Astrocyte (in vitro differentiated cells and primary cell): ENCODE measurements at regions not wholly inside any gene's neighbourhood (a gene's known extent, or its start where the extent isn't known, plus 50 kb on each side); places are given as distances from the start of the nearest gene placed in this dataset.

Experiments used
- DNase-seq: peaks from one replicate; pipeline ENCODE4 v3.0.0-alpha.2; 2010; ENCODE audit warnings: low read depth
- FAIRE-seq: peaks from 2 replicates; lab custom pipeline; 2011; peaks lifted over from hg19 to GRCh38; lab: Jason Lieb, UNC
- H2AFZ ChIP-seq: 2 replicates; pipeline ENCODE4 v1.6.0; 2012; ENCODE audit warnings: low read depth, low read length, inconsistent platforms
- H3K27ac ChIP-seq: 2 replicates; pipeline ENCODE4 v1.5.1; 2011; ENCODE audit warnings: low read depth, low read length, inconsistent platforms
- H3K27me3 ChIP-seq: 2 replicates; pipeline ENCODE4 v1.6.0; 2011; ENCODE audit warnings: low read length, inconsistent platforms; ENCODE audit not compliant: insufficient read depth
- H3K36me3 ChIP-seq: 2 replicates; pipeline ENCODE4 v1.5.1; 2011; ENCODE audit warnings: low read length, inconsistent platforms; ENCODE audit not compliant: insufficient read depth
- H3K4me1 ChIP-seq: 2 replicates; pipeline ENCODE4 v1.5.1; 2011; ENCODE audit warnings: low read length, inconsistent platforms; ENCODE audit not compliant: insufficient read depth
- H3K4me2 ChIP-seq: 2 replicates; pipeline ENCODE4 v1.6.0; 2012; ENCODE audit warnings: low read length, inconsistent platforms
- H3K4me3 ChIP-seq: 2 replicates; pipeline ENCODE4 v1.5.1; 2011; ENCODE audit warnings: low read depth, mild to moderate bottlenecking, low read length, inconsistent platforms; ENCODE audit not compliant: insufficient read depth
- H3K79me2 ChIP-seq: 2 replicates; pipeline ENCODE4 v1.6.0; 2012; ENCODE audit warnings: mild to moderate bottlenecking, low read length, inconsistent platforms; ENCODE audit not compliant: insufficient read depth
- H3K9ac ChIP-seq: 2 replicates; pipeline ENCODE4 v1.6.0; 2012; ENCODE audit warnings: mild to moderate bottlenecking, low read length, inconsistent platforms
- H3K9me3 ChIP-seq: 2 replicates; pipeline ENCODE4 v1.5.1; 2012; ENCODE audit warnings: low read depth, mild to moderate bottlenecking, low read length, inconsistent platforms; ENCODE audit not compliant: insufficient read depth
- H4K20me1 ChIP-seq: 2 replicates; pipeline ENCODE4 v1.6.0; 2012; ENCODE audit warnings: low read length, inconsistent platforms; ENCODE audit not compliant: insufficient read depth
- H3K27ac Mint-ChIP-seq: one replicate; pipeline ENCODE4 v1.8.0; 2021; ENCODE audit warnings: mild to moderate bottlenecking, mixed read lengths; ENCODE audit not compliant: unreplicated experiment
- H3K27me3 Mint-ChIP-seq: one replicate; pipeline ENCODE4 v1.8.0; 2021; ENCODE audit warnings: low read depth, mixed read lengths; ENCODE audit not compliant: unreplicated experiment
- H3K36me3 Mint-ChIP-seq: one replicate; pipeline ENCODE4 v1.8.0; 2021; ENCODE audit warnings: low read depth, mixed read lengths; ENCODE audit not compliant: unreplicated experiment
- H3K4me1 Mint-ChIP-seq: one replicate; pipeline ENCODE4 v1.8.0; 2021; ENCODE audit warnings: low read depth, mixed read lengths; ENCODE audit not compliant: unreplicated experiment
- H3K4me3 Mint-ChIP-seq: one replicate; pipeline ENCODE4 v1.8.0; 2021; ENCODE audit warnings: mild to moderate bottlenecking, moderate library complexity, mixed read lengths; ENCODE audit not compliant: unreplicated experiment
- H3K9me3 Mint-ChIP-seq: one replicate; pipeline ENCODE4 v1.8.0; 2021; ENCODE audit warnings: mild to moderate bottlenecking, mixed read lengths; ENCODE audit not compliant: unreplicated experiment
- EZH2 ChIP-seq: IDR thresholded peaks from 2 replicates; pipeline ENCODE4 v1.6.1; 2012; ENCODE audit warnings: mild to moderate bottlenecking, low read length, inconsistent platforms; ENCODE audit not compliant: insufficient read depth
- TF ChIP-seq, protein P1 (sequence below): IDR thresholded peaks from 2 replicates; pipeline ENCODE4 v1.5.1; 2011; ENCODE audit warnings: low read depth, mild to moderate bottlenecking, inconsistent platforms, low read length, moderate library complexity; ENCODE audit not compliant: insufficient read depth

DNA sequence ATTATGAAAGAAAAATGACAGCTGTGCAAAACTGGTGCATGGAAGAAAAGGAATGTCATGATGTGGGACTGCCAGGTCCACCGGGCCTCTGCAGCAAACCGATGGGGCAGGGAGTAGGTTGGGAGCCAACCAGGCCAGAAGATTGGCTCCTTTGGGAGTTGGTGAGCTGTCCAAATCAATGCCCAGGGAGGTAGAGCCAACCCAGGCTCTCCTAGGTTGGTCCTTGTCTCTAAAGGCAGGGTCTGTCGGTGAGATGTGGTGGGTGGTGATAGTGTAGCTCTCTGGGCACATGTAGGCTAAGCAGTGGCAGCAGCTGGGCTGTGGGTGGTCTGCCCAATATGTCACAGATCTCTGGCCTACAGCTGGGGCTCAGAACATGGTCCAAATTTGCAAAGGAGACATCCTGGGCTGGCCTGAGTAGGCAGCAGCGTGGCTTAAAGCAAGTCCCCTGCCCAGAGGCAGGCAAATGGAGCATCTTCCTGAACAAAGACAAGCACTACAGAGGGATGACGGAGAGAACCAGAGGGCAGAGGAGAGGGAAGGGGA lies 61.2 kb upstream of the PRDX6 start:
- TF ChIP-seq, protein P1, sequence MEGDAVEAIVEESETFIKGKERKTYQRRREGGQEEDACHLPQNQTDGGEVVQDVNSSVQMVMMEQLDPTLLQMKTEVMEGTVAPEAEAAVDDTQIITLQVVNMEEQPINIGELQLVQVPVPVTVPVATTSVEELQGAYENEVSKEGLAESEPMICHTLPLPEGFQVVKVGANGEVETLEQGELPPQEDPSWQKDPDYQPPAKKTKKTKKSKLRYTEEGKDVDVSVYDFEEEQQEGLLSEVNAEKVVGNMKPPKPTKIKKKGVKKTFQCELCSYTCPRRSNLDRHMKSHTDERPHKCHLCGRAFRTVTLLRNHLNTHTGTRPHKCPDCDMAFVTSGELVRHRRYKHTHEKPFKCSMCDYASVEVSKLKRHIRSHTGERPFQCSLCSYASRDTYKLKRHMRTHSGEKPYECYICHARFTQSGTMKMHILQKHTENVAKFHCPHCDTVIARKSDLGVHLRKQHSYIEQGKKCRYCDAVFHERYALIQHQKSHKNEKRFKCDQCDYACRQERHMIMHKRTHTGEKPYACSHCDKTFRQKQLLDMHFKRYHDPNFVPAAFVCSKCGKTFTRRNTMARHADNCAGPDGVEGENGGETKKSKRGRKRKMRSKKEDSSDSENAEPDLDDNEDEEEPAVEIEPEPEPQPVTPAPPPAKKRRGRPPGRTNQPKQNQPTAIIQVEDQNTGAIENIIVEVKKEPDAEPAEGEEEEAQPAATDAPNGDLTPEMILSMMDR: no peak
- TF ChIP-seq EZH2: no peak
- H3K36me3 ChIP-seq: no peaks in the 10 kb centered on the region
- Mint-ChIP-seq H3K36me3 (peaks cover 7% of the 10 kb centered on the region), H3K9me3 (peaks cover 1% of the 10 kb centered on the region), H3K27ac (no peak overlapping the region), H3K4me1 (peaks cover 16% of the 10 kb centered on the region), H3K27me3 (peaks cover 4% of the 10 kb centered on the region), H3K4me3 (no peak overlapping the region)
- no peaks in the 10 kb centered on the region for H3K79me2 ChIP-seq
- H3K27ac ChIP-seq: no peak overlapping the region
- H3K27me3 ChIP-seq: no peaks in the 10 kb centered on the region
- DNase-seq (no peak), FAIRE-seq (no peak)
- no peak overlapping the region for H2AFZ ChIP-seq
- no peak overlapping the region for H3K4me3 ChIP-seq
- no peaks in the 10 kb centered on the region for H4K20me1 ChIP-seq
- H3K4me1 ChIP-seq: peaks cover 6% of the 10 kb centered on the region
- no peak overlapping the region for H3K4me2 ChIP-seq
- H3K9ac ChIP-seq: no peak overlapping the region
- H3K9me3 ChIP-seq: no peaks in the 10 kb centered on the region

DNA sequence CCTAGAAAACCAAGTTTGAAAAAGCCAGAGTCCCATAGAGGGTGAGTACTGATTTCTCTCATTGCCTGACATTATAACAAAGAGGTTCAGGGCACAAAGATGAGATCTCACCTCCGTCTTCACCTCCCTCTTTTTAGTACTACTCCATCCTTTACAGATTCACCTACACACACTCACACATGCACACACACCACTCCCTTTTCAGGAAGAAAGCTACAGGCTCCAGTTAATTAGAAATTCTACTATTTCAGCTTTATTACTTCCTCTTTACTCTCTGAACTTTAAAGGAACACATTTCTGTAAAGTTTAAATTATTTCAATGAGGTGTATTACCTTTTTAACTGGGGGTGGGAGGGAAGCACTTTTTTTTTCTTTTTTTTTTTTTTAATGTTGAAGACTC lies 59.6 kb upstream of the PRDX6 start:
- Mint-ChIP-seq H3K27ac (no peak overlapping the region), H3K27me3 (peaks cover 4% of the 10 kb centered on the region), H3K4me1 (peaks cover 14% of the 10 kb centered on the region), H3K9me3 (peaks cover 1% of the 10 kb centered on the region), H3K36me3 (peaks cover 11% of the 10 kb centered on the region), H3K4me3 (no peak overlapping the region)
- no peak overlapping the region for H3K4me2 ChIP-seq
- H3K4me1 ChIP-seq: peaks cover 6% of the 10 kb centered on the region
- H3K4me3 ChIP-seq: no peak overlapping the region
- no peak overlapping the region for H3K9ac ChIP-seq
- H3K79me2 ChIP-seq: no peaks in the 10 kb centered on the region
- H2AFZ ChIP-seq: no peak overlapping the region
- no peak overlapping the region for H3K27ac ChIP-seq
- no peaks in the 10 kb centered on the region for H3K27me3 ChIP-seq
- FAIRE-seq: no peak
- no peak for TF ChIP-seq EZH2
- TF ChIP-seq, protein P1: no peak
- H4K20me1 ChIP-seq: no peaks in the 10 kb centered on the region
- no peak for DNase-seq
- no peaks in the 10 kb centered on the region for H3K36me3 ChIP-seq
- H3K9me3 ChIP-seq: no peaks in the 10 kb centered on the region

DNA sequence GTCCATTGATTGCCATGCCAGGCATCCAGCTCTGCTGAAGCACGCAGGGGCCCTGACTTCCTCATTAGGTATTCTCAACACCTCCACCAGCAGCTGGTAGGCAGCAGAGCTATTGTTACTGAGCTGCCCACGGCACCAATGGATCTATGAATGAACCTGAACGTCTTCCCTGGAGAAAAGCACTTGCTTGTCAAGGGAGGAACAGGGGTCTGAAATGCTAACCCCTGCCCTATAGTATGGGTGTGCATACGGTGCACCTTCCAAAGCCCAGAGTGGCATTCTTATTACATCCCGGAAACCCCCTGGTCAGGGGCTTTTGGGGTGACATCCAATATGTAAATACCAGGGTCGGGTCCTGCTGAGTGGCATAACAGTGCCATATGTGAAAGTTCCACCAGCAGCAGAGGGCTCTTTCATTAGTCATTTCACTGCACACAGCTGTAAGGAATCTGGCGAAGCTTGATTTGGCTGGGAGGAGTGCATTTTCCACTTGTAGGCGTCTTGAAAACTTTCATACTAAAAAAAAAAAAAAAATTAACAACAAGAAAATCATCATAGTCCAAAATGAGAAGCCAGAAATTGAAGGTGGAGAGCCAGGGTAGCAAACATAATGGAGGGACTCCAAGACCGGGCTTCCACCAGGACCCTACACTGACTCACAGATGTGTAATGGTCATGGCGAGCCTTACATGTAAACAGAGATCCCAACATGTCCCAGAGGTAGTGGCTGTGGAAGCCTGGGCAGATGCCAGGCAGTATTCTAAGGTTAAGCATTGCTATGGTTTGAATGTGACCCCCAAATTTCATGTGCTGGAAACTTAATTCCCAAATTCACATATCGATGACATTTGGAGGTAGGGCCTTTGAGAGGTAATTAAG lies 58.8 kb upstream of the PRDX6 start:
- FAIRE-seq: no peak
- TF ChIP-seq EZH2: no peak
- TF ChIP-seq, protein P1: no peak
- peaks cover 6% of the 10 kb centered on the region for H3K4me1 ChIP-seq
- no peaks in the 10 kb centered on the region for H4K20me1 ChIP-seq
- no peaks in the 10 kb centered on the region for H3K36me3 ChIP-seq
- peak overlapping the region; percentile 25 for H3K4me2 ChIP-seq
- Mint-ChIP-seq H3K4me3 (no peak overlapping the region), H3K27me3 (peaks cover 4% of the 10 kb centered on the region), H3K36me3 (peaks cover 11% of the 10 kb centered on the region), H3K27ac (no peak overlapping the region), H3K4me1 (peaks cover 10% of the 10 kb centered on the region), H3K9me3 (peaks cover 1% of the 10 kb centered on the region)
- H3K4me3 ChIP-seq: no peak overlapping the region
- no peaks in the 10 kb centered on the region for H3K9me3 ChIP-seq
- H3K27ac ChIP-seq: no peak overlapping the region
- no peaks in the 10 kb centered on the region for H3K27me3 ChIP-seq
- peak; percentile 67 for DNase-seq
- no peak overlapping the region for H3K9ac ChIP-seq
- H3K79me2 ChIP-seq: no peaks in the 10 kb centered on the region
- H2AFZ ChIP-seq: no peak overlapping the region
